HG03159 (cell line): ENCODE measurements at regions not wholly inside any gene's neighbourhood (a gene's known extent, or its start where the extent isn't known, plus 50 kb on each side); places are given as distances from the start of the nearest gene placed in this dataset.

Experiments
- ATAC-seq: cut with Tn5 transposase; IDR thresholded peaks from one replicate; pipeline ENCODE4 v1.9.1; 2021; ENCODE audit warnings: mild to moderate bottlenecking, moderate library complexity; ENCODE audit not compliant: unreplicated experiment

DNA sequence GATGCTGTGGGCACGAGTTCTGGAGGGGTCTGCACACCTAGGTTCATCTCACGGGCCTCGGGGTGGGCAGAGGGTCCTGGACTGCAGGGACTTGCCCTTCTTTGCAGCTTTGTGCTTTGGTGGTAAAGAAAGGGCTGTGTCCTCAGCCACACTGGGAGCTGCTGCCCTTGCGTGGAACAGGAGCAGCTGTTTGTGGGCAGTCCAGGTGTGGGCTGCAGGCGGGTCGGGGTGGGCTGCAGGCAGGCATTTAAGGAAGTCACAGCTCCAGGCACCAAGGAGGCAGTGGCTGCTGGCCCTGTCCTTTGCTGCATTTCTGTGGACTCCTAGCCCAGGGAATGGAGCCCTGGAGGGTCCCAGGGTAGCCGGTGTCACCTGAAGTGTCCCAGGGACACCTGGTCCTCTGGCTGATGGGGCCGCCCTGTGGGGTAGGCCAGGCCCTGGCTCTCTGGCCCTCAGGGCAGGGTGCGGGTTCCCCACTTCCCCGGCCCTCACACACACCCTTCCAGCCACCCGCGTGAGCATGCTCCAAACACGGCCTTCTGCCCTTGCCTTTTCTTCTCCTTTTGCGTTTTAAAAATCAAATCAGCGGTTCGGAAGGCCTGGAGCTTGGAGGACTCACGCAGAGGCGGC, 1240.3 kb downstream of the BRD1 start:
- ATAC-seq = no peak

DNA sequence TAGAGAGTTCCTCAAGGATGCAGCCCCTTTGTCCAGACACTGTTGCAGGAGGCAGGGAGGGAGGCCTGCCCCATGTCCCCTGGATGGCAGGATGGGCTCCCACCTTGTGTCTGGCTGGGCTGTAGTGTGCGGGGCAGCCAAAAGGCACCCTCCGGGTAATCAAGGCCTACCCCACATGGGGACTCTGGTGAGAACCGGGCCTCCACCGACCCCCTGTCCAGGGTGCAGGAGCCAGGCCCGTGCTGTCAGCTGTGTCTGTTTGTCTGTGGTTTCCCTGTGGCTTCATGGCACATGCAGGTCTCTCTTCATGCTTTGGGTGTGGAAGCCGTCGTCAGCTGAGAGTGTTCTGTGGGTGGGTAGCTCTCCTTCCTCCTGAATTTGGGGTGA, 1240.9 kb downstream of the BRD1 start:
- ATAC-seq = no peak

DNA sequence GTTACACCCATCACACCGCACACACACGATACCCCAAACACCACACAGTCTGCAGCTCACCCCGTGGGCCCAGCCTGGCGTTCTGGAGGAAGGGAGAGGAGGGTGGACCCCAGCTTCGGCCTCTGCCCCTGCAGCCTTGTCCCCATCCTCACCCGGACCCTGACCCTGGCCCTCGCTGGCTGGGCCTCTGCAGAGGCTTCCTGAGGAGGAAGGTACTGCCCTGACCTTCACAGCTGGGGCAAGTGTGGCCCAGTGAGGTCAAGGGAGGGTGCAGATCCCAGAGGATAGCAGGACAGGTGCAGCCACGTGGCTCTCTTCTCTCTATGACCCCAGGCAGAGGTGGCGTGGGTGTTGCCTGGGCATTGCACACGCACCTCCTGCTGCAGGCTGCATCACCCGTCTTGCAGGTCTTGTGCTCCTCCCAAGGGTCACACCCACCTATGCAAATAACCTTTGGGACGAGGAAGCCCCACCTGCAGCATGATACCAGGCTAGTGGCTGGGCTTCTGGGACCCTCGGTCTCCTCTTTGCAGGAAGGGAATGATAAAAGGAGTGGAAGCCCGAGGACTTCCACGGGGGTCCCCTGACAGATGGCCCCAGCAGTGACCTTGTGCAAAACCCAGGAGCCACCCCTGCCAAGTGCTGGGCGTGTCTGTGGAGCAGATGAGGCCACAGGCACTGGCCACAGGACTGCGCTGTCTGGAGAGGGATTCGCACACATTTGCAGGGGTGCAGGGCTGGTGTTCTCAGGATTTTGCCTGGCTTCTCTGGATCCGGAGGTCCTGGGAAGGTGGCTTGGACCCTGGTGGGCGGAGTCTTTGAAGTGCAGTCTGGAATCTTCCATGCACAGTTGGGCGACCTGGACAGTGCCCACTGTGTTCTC, 1241.5 kb downstream of the BRD1 start:
- ATAC-seq = no peak

DNA sequence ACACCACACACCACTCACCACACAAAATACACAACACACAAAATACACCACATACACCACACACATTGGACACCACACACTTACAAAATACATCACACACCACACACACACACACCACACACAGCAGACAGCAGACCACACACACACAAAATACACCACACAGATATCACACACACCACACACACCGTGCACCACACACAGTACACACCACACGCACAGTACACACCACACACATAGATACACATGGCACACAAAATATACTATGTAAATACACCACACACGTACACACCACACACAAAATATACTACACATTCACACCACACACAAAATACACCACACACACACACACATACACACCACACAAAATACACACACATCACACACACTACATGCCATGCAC, 1243.5 kb downstream of the BRD1 start:
- ATAC-seq = no peak

DNA sequence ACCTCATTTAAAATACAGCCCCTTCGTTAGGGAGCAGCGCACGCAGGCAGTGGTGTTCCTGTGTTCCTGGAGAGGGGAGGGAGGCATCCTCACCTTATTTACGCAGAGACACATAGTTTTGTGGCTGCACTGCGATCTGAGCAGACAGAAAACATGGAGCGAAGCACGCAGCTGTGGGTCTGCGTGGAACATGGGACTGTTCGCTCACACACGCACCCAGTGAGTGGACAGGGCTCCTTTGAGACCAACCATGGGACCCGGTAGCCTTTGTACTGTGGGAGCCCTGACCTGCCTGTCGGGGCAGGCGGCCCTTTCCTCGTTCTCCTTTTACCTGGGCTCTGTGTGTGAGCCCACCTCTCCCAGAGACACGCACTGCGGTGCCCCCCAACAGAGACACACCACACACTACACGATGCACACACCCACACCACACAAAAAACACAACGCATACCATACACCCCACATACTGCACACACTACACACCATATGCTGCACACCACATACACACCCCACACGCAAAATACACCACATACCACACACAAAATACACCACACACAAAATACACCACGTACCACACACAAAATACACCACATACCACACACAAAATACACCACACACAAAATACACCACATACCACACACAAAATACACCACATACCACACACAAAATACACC, 1245.7 kb downstream of the BRD1 start:
- no peak for ATAC-seq

DNA sequence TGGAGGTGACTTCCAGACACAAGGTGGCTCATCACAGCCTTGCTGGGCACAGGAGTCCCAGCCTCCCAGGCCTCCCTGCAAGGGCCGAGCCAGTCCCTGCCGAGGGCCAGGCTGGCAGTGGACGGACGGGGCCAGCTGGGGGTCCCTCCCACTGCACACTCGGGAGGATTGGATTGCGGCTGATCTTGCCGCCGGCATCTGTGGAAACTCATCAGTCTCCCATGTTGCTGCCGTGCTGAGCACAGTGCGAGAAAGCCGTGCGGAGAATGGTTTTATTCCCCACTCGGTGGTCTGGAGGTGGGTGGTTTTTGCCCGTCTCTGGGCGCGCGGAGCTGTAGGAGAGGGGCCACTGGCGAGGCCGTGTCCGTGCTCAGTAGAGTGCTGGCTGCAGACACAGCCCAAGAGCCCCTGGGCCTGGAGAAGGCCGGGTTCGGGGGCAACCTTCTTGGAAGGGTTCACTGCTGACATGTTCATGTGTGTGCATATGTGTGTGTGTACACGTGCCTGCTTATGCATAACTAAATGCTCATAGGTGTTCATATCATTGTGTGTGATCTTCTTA, 1246.4 kb downstream of the BRD1 start:
- no peak for ATAC-seq

DNA sequence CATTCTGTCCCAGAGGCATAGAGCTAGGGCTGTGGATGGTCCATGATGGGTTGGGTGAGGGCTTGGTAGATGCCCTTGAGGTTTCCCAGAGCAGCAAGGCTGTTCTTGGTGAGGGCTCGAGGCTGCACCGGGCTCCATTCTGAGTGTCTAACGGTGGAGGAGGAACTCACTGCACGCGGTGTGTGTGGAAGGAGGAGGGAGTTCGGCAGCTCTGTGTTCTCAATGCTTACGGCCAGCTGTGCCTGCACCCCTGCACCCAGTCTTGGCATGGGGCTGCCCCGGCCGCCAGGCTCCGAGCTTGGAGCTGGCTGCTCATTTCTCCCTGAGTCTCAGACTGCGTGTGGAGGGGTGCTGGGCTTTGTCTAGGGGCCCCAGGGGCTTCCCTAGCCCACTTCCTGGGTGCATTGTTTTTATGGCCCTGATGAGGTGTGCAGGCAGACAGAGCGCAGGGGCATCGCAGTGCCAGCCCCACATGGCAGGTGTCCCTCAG, 1247.1 kb downstream of the BRD1 start:
- no peak for ATAC-seq

DNA sequence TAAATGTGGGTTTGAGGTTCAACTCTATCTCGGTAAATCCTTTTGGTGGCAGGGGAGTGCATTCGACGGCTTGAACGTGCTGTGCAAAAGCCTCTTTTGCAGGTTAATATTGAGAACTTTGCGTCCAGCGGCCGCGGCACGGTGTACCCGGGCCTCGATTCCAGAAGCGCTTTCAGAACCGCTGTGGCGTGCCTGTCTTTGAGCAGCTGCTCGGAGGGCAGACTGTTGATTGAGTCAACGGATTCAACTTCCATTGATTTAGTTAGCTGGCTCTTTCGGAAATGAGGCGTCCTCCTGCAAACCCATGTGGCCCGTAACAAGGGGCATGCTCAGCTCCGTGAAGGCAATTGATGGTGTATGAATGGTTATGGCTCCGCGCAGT, 1247.8 kb downstream of the BRD1 start:
- ATAC-seq = no peak

DNA sequence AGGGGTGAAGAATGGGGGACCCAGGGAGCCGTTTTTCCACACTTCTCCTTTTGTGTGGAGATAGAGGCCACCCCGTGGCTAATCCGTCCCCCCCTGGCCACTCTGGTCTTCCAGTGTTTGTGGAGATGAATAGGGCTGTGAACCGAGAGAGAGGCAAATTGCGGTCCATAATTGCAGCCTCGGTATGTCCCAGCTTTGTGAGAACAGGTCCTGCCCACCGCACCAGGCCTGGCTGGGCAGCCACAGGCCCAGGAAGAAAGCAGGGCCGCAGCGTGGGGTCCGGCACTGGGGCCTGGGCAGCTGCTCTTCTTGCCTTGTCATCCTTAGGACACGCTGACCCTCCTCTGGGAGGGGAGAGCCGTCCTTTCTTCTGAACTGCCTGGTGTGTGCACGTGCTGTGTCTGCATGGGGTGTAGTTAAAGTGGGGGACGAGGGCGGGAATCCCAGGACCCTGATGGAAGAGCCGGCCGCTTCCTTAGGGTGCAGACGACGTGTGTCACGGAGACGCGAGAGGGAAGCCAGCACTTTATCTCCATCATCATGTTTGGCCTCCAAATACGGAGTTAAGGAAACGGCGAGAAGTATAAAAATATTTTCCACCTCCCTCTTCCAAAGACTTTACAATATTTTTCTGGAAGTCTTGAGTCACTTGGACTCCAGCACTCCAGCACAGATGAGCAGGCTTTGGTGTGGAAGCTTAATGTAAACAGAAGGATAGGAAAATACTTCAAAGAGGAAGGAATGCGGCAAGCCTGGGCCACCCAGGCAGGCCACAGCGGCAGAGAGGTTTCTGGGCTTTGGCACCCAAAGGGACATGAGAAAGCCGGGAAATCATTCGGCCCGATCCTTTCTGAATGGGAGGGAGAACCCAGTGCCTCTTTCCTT, 1248.4 kb downstream of the BRD1 start:
- ATAC-seq = no peak

DNA sequence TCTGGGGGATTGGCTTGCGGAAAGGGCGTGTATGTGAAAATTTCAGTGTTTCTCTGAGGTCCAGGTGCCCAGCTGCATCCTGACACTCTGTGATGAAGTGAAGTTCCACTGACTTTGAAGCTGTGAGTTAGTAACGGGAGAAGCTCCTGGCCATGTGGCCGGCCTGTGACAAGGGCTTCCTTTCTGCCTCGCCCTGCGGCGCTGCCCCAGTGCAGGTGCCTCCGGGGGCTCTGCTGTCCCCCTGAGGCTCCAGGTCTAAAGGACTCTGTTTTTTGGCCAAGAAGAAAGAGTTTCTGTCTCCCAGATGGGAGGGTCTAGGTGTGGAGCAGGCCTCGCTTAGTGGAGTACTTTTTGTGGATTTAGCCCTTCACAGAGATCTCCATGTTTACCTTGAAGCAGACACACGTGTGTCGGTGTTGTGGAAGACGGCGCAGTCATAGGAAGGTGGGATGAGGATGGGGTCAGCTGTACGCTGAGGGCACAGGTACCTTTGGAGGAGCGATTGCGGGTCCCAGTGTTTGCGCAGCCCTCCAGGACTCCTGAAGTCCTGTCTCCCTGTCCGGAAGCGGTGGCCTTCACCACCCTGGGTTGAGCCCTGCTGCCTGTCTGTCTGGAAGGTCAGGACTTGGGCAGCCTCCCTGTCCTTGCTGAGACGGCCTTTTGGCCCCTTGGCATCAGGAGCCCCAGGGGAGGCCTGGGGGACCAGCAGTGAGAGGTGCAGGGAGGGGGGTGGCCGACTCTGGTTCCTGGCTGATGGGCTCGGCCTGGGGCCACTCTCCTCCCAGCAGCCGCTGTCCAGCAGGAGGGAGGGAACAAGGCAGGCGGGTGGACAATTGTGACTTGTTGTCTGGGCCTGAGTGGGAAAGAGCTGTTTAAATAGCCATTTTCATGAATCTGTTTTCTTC, 1249.3 kb downstream of the BRD1 start:
- ATAC-seq = no peak

DNA sequence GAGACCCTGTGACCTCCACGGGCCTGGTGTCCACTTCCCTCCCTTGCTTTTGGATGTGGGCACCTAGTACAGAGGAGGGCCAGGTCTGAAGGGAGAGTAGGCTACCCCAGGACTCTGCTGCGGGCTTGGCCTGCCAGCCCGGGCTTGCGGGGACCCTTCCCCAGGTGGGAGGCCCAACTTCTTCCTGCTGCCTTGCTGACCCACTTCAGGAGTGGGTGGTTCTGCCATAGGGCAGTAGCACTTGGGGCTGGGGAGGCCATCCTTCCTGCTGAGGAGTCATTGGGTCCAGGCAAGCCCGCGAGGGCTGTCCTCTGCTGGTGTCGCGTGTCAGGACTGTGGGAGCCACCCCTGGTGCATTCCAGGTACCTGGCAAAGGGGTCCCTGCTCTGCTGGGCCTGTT, 1250.0 kb downstream of the BRD1 start:
- no peak for ATAC-seq

DNA sequence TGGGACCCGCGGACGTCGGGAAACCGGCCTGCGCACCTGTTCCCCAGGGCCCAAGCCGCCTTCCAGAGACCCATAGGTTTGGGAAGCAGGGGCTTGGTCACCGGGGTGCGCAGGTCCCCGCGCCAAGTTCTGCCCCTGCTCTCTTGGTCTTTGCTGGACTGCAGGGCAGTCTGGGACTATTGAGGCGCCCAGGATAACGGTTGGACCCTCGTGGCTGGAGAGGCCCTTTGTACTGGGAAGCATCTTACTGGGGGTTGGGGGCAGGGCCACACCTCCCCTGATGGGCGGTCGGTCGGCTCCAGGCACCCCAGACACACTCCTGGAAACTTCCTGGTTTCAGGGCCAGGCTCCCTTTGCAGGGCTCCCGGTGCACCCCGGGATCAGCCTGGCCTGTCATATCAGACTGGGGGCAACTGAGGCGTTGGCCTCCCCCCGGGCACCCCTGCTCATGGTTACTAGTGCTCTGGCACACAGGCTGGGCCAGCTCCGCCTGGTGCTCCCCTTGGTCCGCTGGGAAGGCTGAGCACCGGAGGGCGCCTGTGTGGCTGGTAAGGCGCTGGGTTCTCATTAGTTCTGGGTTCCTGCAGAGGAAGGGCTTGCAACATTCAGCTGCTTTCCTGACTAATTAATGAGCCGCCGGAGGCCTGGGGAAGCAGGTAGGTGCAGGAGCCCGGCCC, 1250.5 kb downstream of the BRD1 start:
- ATAC-seq = no peak

DNA sequence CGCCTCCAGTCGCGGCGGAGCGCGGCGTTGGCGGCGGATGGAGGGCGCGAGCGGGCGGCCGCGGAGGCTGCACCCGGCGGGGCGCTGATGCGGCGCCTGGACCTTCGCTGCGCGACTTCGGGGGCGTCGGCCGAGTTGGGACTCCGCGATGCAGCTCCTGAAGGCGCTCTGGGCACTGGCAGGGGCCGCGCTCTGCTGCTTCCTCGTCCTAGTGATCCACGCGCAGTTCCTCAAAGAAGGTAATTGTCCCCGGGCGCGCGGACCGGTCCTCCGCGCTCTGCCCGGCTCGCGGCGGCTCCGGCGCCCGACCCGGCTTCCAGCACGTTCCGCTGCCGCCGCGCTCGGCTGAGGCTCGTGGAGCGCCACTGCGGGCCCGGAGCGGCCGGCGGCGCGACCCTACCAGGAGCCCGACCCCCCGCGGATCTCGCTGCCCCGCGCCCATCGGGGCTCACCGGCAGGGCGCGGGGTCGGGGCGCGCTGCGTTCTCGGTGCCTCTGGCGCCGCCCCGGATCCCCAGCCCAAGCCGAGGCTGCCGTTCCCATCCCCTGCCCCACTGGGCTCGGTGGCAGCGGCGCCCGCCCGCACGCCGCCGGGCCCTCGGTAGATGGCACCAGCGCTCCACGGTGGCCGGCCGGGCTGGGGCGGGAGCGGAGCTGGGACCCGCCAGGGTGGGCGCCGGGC, 1251.2 kb downstream of the BRD1 start:
- ATAC-seq = no peak

DNA sequence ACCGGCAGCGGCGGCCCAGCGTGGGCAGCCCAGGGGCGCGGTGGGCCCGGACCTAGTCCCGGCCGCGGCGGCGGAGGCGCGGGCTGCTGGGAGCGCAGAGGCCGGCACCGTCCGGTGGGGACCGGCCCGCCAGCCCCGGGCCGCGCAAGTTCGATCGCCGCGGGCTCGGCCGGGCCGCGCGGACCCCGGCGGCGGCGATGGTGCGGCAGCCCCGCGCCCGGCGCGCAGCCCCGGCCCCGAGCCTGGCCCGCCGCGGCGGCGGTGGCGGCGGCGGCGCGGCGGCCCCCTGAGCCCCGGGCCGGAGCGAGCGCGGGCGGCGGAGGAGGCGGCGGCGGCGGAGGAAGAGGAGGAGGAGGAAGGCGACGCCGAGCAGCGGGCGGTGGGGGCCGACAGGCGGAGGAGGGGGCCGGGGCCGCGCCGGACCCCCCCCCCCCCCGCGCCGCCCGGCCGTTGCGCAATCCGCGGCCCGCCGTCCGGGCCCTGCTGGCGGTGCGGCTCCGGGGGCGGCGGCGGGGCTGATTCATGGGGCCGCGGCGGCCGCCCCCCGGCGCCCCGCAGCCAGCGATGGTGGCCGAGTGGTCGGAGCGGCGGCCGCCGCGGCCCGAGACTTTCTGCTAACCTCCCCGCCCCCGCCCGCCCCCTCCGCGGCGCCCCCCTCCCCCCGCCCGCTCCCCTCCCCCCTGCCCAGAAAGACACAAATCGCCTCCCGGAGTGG, 1251.9 kb downstream of the BRD1 start:
- no peak for ATAC-seq

DNA sequence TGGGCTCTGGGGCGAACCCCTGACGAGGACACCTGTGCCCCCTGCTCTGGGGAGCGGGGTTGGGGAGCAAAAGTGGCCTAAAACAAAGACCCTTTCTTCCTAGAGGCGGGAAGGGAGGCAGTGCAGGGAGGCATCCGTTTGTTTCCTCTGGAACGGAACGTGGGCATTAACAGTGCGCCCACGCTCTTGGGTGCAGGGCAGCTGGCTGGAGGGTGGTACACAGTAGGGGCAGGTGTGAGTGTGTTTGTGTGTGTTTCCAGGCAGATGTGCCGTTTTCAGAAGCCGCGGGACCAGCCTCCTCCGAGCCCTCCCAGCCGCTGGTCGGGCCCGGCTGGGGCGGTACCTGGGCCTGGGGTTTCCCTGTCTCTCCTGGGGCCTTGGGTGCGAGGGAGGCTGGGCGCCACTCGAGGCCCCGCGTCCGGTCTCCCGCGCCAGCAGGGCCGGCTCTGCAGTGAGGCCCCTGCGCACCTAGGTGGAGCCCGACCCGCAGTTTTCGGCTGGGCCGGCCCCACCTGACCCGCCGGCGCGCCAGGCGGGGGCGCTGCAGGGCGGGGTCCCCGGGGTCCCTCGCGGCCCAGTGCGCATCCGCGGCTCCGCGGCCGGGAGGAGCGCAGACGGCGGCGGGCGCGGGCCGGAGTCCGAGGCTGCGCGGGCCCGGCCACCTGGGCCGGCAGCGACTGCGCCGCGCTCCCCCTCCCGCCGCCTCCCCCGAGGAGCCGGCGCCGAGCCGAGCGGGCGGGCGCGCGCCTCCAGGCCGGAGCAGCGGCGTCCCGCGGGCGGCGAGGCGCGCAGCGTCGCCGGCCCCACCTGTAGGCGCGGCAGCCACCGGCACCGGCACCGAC, 1252.7 kb downstream of the BRD1 start:
- no peak for ATAC-seq

DNA sequence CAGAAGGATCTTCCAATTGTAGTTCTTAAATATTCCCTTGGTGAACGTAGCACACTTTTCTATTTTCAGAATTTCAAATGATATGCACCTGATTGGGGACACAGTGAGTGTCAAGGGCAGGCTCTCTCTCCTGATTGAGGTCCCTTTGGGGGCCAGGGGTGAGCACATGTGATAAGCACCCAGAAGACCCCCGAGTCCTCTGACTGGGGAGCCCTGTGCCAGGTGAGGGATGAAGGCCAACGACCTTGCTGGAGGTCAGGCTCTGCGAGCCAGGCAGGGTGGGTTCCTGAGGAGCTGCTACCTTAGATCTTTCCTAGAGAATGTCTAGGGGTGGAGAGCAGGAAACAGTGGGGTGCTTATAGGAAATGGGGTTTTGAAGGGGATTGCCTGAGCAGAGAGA, 1253.9 kb downstream of the BRD1 start:
- ATAC-seq = no peak

DNA sequence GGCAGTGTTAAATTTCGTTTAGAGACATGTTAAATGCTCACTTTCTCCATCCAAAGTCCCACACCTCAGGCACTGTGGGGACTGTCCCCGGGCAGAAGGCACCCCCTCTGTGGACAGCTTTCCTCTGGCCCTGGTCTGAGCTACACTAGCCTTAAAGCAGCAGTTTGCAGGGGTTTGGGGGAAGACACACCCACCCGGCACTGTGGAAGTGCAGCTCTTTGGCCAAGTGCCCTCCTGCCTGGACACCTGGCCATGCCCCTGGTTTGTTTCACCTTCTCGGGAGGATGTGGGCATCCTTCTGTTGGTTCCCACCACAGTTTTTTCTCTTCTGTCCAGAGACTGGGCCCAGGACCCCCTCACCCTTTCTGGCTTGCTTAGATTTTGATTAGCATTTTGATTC, 1254.7 kb downstream of the BRD1 start:
- ATAC-seq = no peak
